Activated naive CD4-positive, alpha-beta T cell treated with anti-CD3 and anti-CD28 coated beads, Interleukin-2, amount 50 U/mL, for 72 hours (primary cell): ENCODE measurements at regions not wholly inside any gene's neighbourhood (a gene's known extent, or its start where the extent isn't known, plus 50 kb on each side); places are given as distances from the start of the nearest gene placed in this dataset.

Experiments used
- ATAC-seq, 2 donors: fragments of 150-1000 bp; cut with Tn5 transposase; 2 replicates each; pipeline ENCODE4 v1.10.0; 2021; ENCODE audit warnings: mild to moderate bottlenecking in 2 of 2, moderate library complexity in 2 of 2
- DNase-seq, 2 donors: peaks; one replicate each; pipeline ENCODE4 v3.0.0; 2021 to 2022; ENCODE audit warnings: low spot score in 2 of 2
- H3K27ac Mint-ChIP-seq, 2 donors: one replicate each; pipeline ENCODE4 v1.8.0; 2022; ENCODE audit warnings: mild to moderate bottlenecking in 2 of 2, mixed read lengths in 2 of 2
- H3K36me3 Mint-ChIP-seq, 2 donors: one replicate each; pipeline ENCODE4 v1.8.0; 2022; ENCODE audit warnings: mixed read lengths in 2 of 2
- H3K9me3 Mint-ChIP-seq, 2 donors: one replicate each; pipeline ENCODE4 v1.8.0; 2022; ENCODE audit warnings: mixed read lengths in 2 of 2

- no peak overlapping the region for H3K27ac Mint-ChIP-seq
- H3K9me3 Mint-ChIP-seq, result no peaks in the 10 kb centered on the region
- no peaks in the 10 kb centered on the region for H3K36me3 Mint-ChIP-seq
- no peak for DNase-seq
- ATAC-seq, result no peak
Measured at GRCh38 chr15:69953051-69953450, 144.7 kb downstream of the TLE3 start.

DNA sequence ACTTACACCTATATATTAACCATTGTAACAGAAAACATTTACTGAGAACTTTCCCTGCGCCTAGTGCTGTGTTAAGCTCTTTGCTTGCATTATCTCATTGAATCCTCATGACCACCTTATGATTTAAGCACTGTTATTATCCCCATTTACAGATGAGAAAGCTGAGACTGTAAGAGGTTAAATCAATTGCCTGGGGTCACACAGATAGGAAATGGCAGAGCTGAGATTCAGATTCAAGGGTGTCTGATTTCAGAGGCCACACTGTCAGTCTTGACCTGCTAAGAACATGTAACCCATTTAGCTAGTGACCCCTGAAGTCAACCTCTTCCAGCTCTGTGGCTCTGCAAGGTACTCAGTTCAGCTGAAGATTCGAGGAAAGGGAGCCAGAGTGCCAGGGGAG is 143.9 kb downstream of the TLE3 start:
- DNase-seq (no peak), ATAC-seq (no peak)
- no peaks in the 10 kb centered on the region for H3K9me3 Mint-ChIP-seq
- H3K27ac Mint-ChIP-seq, result no peak overlapping the region
- H3K36me3 Mint-ChIP-seq, result no peaks in the 10 kb centered on the region

GRCh38 chr15:69954666-69955065 is 143.1 kb downstream of the TLE3 start:
- ATAC-seq, result no peak
- no peak for DNase-seq
- Mint-ChIP-seq H3K36me3 (no peaks in the 10 kb centered on the region), H3K27ac (peak overlapping the region in 1 of 2 donors; percentile 39), H3K9me3 (no peaks in the 10 kb centered on the region)

- Mint-ChIP-seq H3K9me3 (no peaks in the 10 kb centered on the region), H3K36me3 (no peaks in the 10 kb centered on the region), H3K27ac (no peak overlapping the region)
- DNase-seq (no peak), ATAC-seq (no peak)
Measured at GRCh38 chr15:69955240-69955894, 142.3 kb downstream of the TLE3 start.

DNA sequence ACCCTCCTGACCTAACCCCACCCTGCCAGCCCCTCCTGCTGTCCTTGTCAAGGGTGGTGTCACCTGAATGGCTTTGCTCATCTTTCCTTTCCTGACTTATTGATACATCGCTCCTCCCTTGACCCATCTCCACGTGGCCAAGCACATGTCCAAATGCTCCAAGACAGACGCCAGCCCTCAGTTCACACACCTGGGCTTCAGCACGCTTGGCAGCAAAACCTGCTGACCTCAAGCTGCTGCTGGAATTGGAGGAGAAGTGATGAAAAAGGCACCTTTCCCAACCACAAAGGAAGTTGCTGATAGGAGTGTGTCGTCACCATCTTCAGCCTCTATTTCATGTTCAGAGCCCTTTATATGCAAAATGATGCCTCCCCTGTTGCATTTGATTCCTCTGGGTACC is 141.3 kb downstream of the TLE3 start:
- DNase-seq, result no peak
- Mint-ChIP-seq H3K9me3 (no peaks in the 10 kb centered on the region), H3K36me3 (no peaks in the 10 kb centered on the region), H3K27ac (no peak overlapping the region)
- ATAC-seq, result no peak

- Mint-ChIP-seq H3K36me3 (no peaks in the 10 kb centered on the region), H3K27ac (no peak overlapping the region), H3K9me3 (no peaks in the 10 kb centered on the region)
- DNase-seq, result no peak
- no peak for ATAC-seq
Measured at GRCh38 chr15:69957175-69957574, 140.5 kb downstream of the TLE3 start.

DNA sequence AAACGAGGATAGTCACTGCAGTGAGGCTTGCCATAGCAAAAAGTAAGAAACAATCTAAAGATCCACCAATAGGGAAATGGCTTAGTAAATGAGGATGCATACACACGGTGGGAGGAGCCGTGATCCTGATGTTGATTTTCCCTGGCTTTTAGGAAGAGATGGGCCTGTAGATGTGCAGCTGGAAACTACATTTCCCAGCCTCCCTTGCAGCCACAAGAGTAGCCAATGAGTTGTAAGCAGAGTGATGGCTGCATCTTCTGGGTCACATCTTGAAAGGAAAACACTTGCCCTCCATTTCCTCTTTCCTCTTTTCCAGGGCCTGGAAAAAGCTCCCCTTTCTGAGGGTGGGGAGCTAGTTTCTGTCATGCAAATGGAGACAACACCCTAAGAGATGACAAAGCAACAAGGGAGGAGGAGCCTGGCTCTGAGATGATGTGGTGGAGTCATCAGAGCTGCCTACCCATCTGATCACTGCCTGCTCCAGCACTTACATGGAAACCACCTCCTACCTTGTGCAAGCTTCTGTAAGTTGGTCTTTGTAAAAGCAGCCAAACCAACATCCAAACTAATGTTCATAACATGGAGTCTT is 139.1 kb downstream of the TLE3 start:
- Mint-ChIP-seq H3K27ac (no peak overlapping the region), H3K9me3 (no peaks in the 10 kb centered on the region), H3K36me3 (no peaks in the 10 kb centered on the region)
- ATAC-seq (no peak), DNase-seq (no peak)

GRCh38 chr15:69962561-69962960 is 135.2 kb downstream of the TLE3 start:
- DNase-seq, result no peak
- H3K36me3 Mint-ChIP-seq, result no peaks in the 10 kb centered on the region
- no peak for ATAC-seq
- H3K27ac Mint-ChIP-seq, result no peak overlapping the region
- H3K9me3 Mint-ChIP-seq, result no peaks in the 10 kb centered on the region

- H3K9me3 Mint-ChIP-seq, result no peaks in the 10 kb centered on the region
Measured at GRCh38 chr15:69963385-69963784, 134.3 kb downstream of the TLE3 start.

DNA sequence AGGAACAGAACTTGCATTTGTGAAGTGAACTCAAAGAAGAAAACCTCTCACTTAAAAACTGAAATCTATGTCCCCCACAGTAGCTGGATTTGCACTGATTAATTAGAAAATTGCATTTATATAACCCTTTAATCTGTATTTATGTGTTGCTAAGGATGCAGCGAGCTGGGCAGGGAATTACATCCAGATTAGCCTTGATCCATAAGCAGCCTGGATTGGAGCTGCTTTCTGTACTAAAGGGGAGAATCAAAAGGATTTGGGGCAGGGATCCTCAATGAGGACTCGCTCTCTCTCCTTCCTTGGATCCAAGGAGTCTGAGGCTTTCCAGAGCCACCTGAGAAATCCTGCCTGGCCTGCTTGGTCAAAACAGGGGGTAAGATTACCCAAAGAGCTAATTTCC is 125.9 kb downstream of the TLE3 start:
- ATAC-seq, result no peak
- peaks cover 0 to 5% of the 10 kb centered on the region in 2 donors for H3K36me3 Mint-ChIP-seq

More at GRCh38 chr15:69963385-69963784, 134.3 kb downstream of the TLE3 start:
- H3K27ac Mint-ChIP-seq, result no peak overlapping the region
- no peaks in the 10 kb centered on the region for H3K36me3 Mint-ChIP-seq
- DNase-seq (no peak), ATAC-seq (no peak)

DNA sequence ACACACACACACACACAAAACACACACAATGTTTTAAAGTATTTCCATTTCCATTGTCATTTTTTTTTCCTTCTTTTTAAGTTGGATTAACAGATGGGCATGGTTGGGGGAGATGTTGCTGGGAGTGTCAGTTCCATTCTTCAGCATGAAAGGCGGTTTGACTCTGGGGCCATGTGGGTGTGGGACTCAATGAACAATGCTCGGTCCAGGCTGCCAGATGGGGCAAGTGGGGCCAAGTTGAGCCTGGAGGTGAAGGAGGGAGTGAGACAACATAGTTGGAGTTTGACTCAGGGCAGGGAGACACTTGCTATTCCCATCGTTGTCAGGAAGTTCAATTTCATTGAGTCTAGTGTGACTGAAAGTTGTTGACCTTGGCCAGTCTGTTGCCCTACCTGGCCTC is 125.3 kb downstream of the TLE3 start:
- DNase-seq (no peak), ATAC-seq (no peak)
- no peak overlapping the region for H3K27ac Mint-ChIP-seq
- H3K9me3 Mint-ChIP-seq, result peaks cover 0 to 4% of the 10 kb centered on the region in 2 donors
- peaks cover 0 to 5% of the 10 kb centered on the region in 2 donors for H3K36me3 Mint-ChIP-seq

More for the DNA sequence above, 125.9 kb downstream of the TLE3 start:
- no peak for DNase-seq
- H3K27ac Mint-ChIP-seq, result no peak overlapping the region
- H3K9me3 Mint-ChIP-seq, result peaks cover 0 to 4% of the 10 kb centered on the region in 2 donors

DNA sequence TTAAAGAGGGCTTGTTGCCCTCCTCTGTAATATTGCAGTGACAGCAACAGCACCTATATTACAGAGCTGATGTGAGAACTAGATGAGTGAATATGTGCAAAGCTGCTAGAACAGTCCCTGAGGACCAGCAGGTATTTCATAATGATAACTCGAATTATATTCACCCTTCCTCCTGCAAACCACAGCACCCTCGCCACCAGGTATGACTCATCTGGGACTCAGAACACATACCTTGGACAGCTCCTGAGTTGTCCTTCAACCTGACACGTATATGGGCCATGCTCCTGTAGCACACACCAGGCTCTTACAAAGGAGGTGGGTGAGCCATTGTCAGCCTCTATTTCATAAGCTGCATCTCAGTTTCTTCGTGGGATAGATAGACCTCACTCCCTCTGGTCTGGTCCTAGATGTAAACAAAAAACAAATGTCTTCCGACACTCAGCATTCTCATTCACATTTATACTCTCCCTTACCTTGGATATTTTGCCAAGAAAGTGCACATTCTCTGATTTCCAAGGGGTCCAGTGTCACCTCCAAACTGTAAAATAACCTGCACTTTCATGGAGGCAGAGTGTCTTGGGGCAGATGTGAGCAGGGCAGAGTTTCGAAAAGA is 124.5 kb downstream of the TLE3 start:
- ATAC-seq (peak; percentile 88), DNase-seq (peak in 1 of 2 donors; percentile 45)
- H3K9me3 Mint-ChIP-seq, result peaks cover 0 to 4% of the 10 kb centered on the region in 2 donors
- peaks cover 0 to 5% of the 10 kb centered on the region in 2 donors for H3K36me3 Mint-ChIP-seq
- no peak overlapping the region for H3K27ac Mint-ChIP-seq

- ATAC-seq (no peak), DNase-seq (no peak)
- H3K27ac Mint-ChIP-seq, result no peak overlapping the region
- peaks cover 0 to 5% of the 10 kb centered on the region in 2 donors for H3K36me3 Mint-ChIP-seq
- peaks cover 0 to 4% of the 10 kb centered on the region in 2 donors for H3K9me3 Mint-ChIP-seq
Measured at GRCh38 chr15:69973880-69974279, 123.8 kb downstream of the TLE3 start.

DNA sequence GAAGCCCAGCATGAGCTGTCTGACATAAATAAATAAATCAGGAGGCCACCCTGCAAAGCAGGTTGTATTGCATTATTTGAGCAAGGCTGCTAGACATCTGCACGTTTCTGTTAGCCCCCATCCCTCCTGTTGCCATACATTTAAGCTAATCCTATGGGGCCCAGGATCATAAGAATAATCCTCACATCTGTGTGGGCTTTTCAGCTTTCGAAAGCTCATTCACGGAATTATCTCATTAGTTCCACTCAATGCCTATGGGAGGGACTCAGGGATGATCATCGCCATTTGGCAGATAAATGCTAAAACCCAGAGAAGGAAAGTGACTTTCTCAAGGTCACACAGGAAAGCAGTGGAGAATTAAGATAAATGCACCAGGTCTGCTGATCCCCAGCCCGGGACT is 123.4 kb downstream of the TLE3 start:
- no peak for ATAC-seq
- Mint-ChIP-seq H3K36me3 (peaks cover 0 to 5% of the 10 kb centered on the region in 2 donors), H3K27ac (no peak overlapping the region), H3K9me3 (peaks cover 0 to 4% of the 10 kb centered on the region in 2 donors)
- DNase-seq, result no peak

GRCh38 chr15:69976366-69976994 is 121.2 kb downstream of the TLE3 start:
- Mint-ChIP-seq H3K27ac (no peak overlapping the region), H3K36me3 (peaks cover 0 to 5% of the 10 kb centered on the region in 2 donors), H3K9me3 (peaks cover 0 to 4% of the 10 kb centered on the region in 2 donors)
- ATAC-seq (peak; percentile 58 to 85), DNase-seq (peak in 1 of 2 donors; percentile 74)

GRCh38 chr15:69978603-69979002 is 119.1 kb downstream of the TLE3 start:
- ATAC-seq (no peak), DNase-seq (no peak)
- Mint-ChIP-seq H3K27ac (no peak overlapping the region), H3K9me3 (no peaks in the 10 kb centered on the region), H3K36me3 (peaks cover 0 to 5% of the 10 kb centered on the region in 2 donors)

- no peak overlapping the region for H3K27ac Mint-ChIP-seq
- ATAC-seq (peak in 1 of 2 donors; percentile 92), DNase-seq (no peak)
- no peaks in the 10 kb centered on the region for H3K9me3 Mint-ChIP-seq
- peaks cover 0 to 5% of the 10 kb centered on the region in 2 donors for H3K36me3 Mint-ChIP-seq
Measured at GRCh38 chr15:69979262-69979661, 118.5 kb downstream of the TLE3 start.
